Breast epithelium (tissue), 3 donors: ENCODE measurements at regions not wholly inside any gene's neighbourhood (a gene's known extent, or its start where the extent isn't known, plus 50 kb on each side); places are given as distances from the start of the nearest gene placed in this dataset.

Experiments
- CTCF ChIP-seq, 3 donors: fragments of 450-650 bp; IDR thresholded peaks; one replicate each; pipeline ENCODE4 v1.5.1; 2016 to 2017; ENCODE audit warnings: antibody characterized with exemption in 3 of 3, mild to moderate bottlenecking in 3 of 3, moderate library complexity in 3 of 3
- POLR2AphosphoS5 ChIP-seq, 3 donors: sonication (generic); formaldehyde crosslinking; IDR thresholded peaks; one replicate each; pipeline ENCODE4 v1.6.1; 2017; ENCODE audit warnings: antibody characterized with exemption in 3 of 3

GRCh38 chr3:104835376-104835775, 531.3 kb upstream of the ALCAM start:
- TF ChIP-seq CTCF (IDR thresholded peaks at IDR 0.05) (no peak), POLR2AphosphoS5 (IDR thresholded peaks at IDR 0.05) (no peak)
